GM03348 (cell line): ENCODE measurements at regions not wholly inside any gene's neighbourhood (a gene's known extent, or its start where the extent isn't known, plus 50 kb on each side); places are given as distances from the start of the nearest gene placed in this dataset.

Experiments
- DNase-seq: peaks from one replicate; pipeline ENCODE4 v3.0.0; 2012; ENCODE audit warnings: low spot score

- DNase-seq = no peak
Observed at GRCh38 chr21:21722731-21723130, 724.5 kb downstream of the NCAM2 start.

GRCh38 chr21:21730512-21730911, 732.3 kb downstream of the NCAM2 start:
- DNase-seq = no peak

- no peak for DNase-seq
Observed at GRCh38 chr21:21731626-21732025, 733.4 kb downstream of the NCAM2 start.

- no peak for DNase-seq
Observed at GRCh38 chr21:21734088-21734487, 735.9 kb downstream of the NCAM2 start.

GRCh38 chr21:21737186-21737585, 739.0 kb downstream of the NCAM2 start:
- DNase-seq = no peak

GRCh38 chr21:21740207-21740606, 742.0 kb downstream of the NCAM2 start:
- DNase-seq = no peak

GRCh38 chr21:21750124-21750825, 752.1 kb downstream of the NCAM2 start:
- DNase-seq = no peak

- DNase-seq = peak; percentile 30
Observed at GRCh38 chr21:21751286-21751685, 753.1 kb downstream of the NCAM2 start.

- DNase-seq = no peak
Observed at GRCh38 chr21:21762855-21763254, 764.6 kb downstream of the NCAM2 start.

GRCh38 chr21:21764281-21764680, 766.1 kb downstream of the NCAM2 start:
- DNase-seq = no peak

GRCh38 chr21:21767276-21767675, 769.1 kb downstream of the NCAM2 start:
- DNase-seq = no peak

GRCh38 chr21:21788591-21788990, 790.4 kb downstream of the NCAM2 start:
- DNase-seq = no peak

GRCh38 chr21:21801921-21802320, 803.7 kb downstream of the NCAM2 start:
- DNase-seq = no peak

GRCh38 chr21:21806711-21807597, 808.7 kb downstream of the NCAM2 start:
- no peak for DNase-seq

GRCh38 chr21:21807598-21807903, 809.3 kb downstream of the NCAM2 start:
- DNase-seq = no peak

GRCh38 chr21:21813289-21813688, 815.1 kb downstream of the NCAM2 start:
- DNase-seq = no peak

GRCh38 chr21:21813934-21814333, 815.7 kb downstream of the NCAM2 start:
- no peak for DNase-seq

- DNase-seq = no peak
Observed at GRCh38 chr21:21816778-21817177, 818.6 kb downstream of the NCAM2 start.

- no peak for DNase-seq
Observed at GRCh38 chr21:21818898-21819297, 820.7 kb downstream of the NCAM2 start.

GRCh38 chr21:21828130-21828529, 829.9 kb downstream of the NCAM2 start:
- DNase-seq = no peak

GRCh38 chr21:21831036-21831435, 832.8 kb downstream of the NCAM2 start:
- no peak for DNase-seq

GRCh38 chr21:21845901-21846300, 847.7 kb downstream of the NCAM2 start:
- DNase-seq = no peak

GRCh38 chr21:21851205-21851604, 853.0 kb downstream of the NCAM2 start:
- no peak for DNase-seq

GRCh38 chr21:21851657-21852056, 853.4 kb downstream of the NCAM2 start:
- no peak for DNase-seq
